ENCODE measurements at regions not wholly inside any gene's neighbourhood (a gene's known extent, or its start where the extent isn't known, plus 50 kb on each side); places are given as distances from the start of the nearest gene placed in this dataset.

GRCh38 chr1:94734963-94735901 is 84.9 kb upstream of the SLC44A3 start:
- DNase-seq (ENCODE audit: low read depth) = peak; percentile 100

DNA sequence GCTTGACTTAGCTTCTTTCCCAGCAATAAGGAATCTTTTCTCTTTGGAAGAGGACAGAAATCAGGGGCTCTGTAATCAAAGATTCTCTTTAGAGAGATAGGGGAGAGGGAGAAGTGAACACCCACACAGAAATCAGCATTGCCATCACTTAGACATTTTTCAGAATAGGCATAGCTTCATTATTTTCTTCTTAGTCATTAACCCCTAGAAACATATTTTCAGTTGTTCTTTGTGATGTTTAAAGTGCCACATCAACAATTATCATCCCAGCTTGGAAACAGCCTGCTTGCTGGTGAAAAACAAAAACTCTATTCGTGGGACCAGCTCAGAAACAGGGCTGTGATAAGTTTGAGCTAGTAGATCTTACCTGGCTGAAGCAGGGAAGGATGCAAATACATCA is 88.3 kb upstream of the SLC44A3 start:
- peak; percentile 37 for DNase-seq (ENCODE audit: low read depth)

GRCh38 chr1:94730450-94730849 is 89.7 kb upstream of the SLC44A3 start:
- DNase-seq (ENCODE audit: low read depth) = no peak

- DNase-seq (ENCODE audit: low read depth) = peak; percentile 85
Measured at GRCh38 chr1:94729267-94729666, 90.9 kb upstream of the SLC44A3 start.

DNA sequence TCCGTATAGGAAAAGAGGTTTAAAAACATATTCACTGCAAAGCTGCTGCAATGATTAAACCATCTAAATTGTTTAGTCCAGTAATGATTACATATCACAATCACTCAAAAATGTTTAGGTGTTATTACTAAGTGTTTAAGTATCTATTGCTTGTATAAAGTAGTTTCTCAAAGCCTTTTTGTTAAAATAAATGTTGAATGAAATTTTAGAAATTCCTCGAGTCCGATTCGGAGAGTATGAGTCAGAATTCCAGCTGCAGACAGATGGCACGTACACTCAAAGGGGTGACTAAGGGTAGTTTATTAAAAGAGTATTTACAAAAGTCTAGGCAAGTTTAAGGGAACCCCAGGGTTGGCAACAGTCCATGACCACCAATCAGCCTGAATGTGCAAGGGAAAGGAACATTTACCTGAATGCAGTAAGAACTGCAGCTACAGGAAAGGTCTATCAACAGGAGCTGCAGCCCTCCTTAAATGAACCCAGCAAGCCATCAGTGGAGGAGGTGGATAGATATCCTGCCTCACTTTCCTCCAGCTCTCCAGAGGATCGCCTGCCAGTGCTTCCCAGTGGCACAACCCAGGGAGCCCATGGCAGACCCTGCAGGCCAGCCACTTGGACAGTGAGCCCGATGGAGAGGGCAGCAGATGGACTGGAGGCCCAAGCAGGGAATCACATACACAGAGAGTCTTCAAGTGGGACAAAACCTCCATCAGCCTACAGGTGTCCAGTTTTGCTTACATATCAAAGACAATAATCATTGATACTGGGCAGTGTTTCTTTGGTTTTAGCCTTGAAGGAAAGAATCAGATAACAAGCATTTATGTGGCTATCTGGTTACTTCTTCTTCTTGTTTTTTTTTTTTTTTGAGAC is 92.1 kb upstream of the SLC44A3 start:
- DNase-seq (ENCODE audit: low read depth) = peak; percentile 80

GRCh38 chr1:94726981-94727685 is 93.0 kb upstream of the SLC44A3 start:
- DNase-seq (ENCODE audit: low read depth) = no peak

DNA sequence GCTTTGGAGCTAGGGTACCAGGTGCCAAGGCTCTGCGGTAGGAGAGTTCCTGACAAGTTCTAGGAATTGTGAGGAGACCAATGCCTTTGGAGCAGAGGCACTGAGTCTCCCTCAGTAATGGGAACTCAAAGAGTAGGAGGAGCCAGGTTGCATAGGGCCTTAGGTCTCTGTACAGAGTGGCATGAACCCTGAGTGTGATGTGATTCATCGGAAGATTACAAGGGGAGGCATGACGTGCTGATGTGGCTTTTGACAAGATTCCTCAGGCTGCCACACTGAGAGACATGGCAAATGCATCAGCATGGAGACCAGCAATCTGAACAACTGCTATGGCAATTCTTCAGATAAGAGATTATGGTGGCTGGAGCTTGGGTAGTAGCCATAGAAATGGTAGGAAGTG is 94.6 kb upstream of the SLC44A3 start:
- peak; percentile 73 for DNase-seq (ENCODE audit: low read depth)

- DNase-seq (ENCODE audit: low read depth) = peak; percentile 84
Measured at GRCh38 chr1:94723894-94724293, 96.3 kb upstream of the SLC44A3 start.

GRCh38 chr1:94723463-94723862 is 96.7 kb upstream of the SLC44A3 start:
- no peak for DNase-seq (ENCODE audit: low read depth)

GRCh38 chr1:94722181-94722580 is 98.0 kb upstream of the SLC44A3 start:
- DNase-seq (ENCODE audit: low read depth) = no peak

- DNase-seq (ENCODE audit: low read depth) = no peak
Measured at GRCh38 chr1:94721240-94721639, 98.9 kb upstream of the SLC44A3 start.

- DNase-seq (ENCODE audit: low read depth) = no peak
Measured at GRCh38 chr1:94719926-94720793, 100.0 kb upstream of the SLC44A3 start.

DNA sequence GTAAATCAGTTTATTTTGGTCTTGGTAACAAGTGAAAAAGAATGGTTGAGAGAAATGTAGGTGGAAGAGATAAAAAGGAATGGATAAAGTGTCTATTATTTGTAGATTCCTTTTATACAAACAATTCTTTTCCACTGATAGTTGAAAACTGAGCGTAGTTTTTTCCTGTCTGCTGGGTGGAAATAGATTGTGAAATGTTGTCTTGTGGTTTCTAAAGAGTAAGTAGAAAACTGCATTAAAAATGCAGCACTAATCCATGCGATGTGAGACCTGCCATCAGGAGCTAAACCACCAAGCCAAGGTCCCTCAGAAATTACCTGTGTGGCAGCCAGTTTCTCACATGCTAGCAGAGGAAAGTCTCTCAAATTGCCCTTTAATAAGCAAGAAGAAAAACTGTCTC is 103.2 kb upstream of the SLC44A3 start:
- DNase-seq (ENCODE audit: low read depth) = peak; percentile 63

DNA sequence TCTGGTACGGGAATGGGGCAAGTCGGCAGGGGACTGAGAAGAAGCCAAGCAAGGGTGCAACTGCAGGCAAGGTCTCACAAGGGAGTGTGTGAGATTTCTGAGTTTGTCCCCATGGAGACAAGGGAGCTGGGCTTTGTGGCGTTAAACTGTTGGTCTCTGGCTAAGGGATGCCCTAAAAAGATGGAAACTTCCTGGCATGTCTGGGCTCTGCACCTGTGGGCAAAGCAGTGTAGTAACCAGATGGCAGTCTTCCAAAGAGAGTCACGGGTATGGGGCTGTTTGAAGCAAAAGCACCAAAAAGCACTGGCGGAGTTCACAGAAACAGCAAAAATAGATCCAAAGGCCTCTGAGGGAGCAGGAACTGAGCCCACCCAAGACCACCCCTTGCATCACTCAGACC is 104.8 kb upstream of the SLC44A3 start:
- DNase-seq (ENCODE audit: low read depth) = no peak

DNA sequence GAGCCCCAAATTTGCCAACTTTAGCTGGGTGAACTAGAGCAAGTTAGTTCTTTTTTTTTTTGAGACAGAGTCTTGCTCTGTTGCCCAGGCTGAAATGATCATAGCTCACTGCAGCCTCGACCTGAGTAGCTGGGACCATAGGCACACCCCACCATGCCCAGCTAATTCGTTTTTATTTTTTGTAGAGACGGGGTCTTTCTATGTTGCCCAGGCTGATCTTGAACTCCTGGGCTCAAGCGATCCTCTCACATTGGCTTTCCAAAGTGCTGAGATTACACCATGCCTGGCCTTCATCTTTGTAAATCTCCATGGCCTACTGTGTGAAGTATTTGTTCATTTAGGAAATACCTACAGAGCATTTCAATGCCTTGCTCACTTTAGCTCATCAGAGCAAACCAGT is 105.6 kb upstream of the SLC44A3 start:
- no peak for DNase-seq (ENCODE audit: low read depth)

- DNase-seq (ENCODE audit: low read depth) = no peak
Measured at GRCh38 chr1:94714152-94714551, 106.0 kb upstream of the SLC44A3 start.

GRCh38 chr1:94713472-94714141 is 106.5 kb upstream of the SLC44A3 start:
- DNase-seq (ENCODE audit: low read depth) = peak; percentile 98

DNA sequence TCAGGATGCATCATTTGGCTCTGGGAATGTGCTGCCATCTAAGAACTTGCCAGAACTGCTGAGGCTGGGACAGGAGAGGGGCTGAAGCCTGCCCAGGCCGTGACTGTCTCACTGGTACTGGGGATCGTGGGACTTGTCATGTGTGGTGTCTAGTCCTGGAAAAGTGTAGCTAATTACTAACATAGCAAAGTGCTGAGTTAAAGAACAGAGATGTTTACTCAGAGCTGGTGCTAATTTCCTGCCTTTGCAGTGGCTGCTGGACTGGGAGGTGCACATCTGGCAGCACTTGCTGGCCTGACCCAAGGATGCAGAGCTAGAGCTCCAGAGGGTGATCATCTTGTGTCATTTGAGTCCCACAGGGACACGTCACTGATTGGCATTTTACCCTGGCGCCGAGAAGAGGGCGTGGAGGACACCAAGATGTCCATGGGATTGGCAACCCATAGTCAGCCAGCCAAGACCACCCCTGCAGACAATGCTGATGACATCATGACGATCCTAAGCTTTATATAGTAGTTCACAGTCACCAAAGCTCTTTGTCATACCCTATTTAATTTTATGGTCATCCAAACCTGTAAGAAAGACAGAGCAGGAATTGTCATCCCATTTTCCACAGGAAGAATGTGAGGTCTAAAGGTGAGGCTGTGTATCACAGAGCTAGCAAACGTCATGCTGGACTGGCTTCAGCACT is 110.1 kb upstream of the SLC44A3 start:
- DNase-seq (ENCODE audit: low read depth) = no peak

GRCh38 chr1:94708811-94709210 is 111.3 kb upstream of the SLC44A3 start:
- DNase-seq (ENCODE audit: low read depth) = no peak

DNA sequence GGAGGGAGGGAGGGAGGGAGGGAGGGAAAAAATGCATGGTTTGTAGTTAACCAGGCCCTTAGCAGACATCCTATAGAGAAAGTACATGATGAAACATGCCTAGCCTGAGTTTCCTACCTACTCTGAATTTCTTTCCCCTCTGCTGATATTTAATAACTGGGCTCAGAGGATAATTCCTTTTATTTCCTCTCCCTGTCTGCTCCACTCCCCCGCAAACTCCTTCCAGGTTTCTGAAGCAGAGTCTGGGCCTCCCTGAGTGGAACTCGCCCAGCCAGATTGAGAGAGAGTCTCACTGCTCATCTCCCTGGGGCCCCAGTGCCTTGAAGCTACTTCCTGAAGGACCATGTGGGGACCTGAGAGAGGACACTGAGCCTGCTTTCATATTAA is 111.9 kb upstream of the SLC44A3 start:
- DNase-seq (ENCODE audit: low read depth) = peak; percentile 46

Measured in amniotic epithelial cell (primary cell).